ENCODE measurements at regions not wholly inside any gene's neighbourhood (a gene's known extent, or its start where the extent isn't known, plus 50 kb on each side); places are given as distances from the start of the nearest gene placed in this dataset.

DNA sequence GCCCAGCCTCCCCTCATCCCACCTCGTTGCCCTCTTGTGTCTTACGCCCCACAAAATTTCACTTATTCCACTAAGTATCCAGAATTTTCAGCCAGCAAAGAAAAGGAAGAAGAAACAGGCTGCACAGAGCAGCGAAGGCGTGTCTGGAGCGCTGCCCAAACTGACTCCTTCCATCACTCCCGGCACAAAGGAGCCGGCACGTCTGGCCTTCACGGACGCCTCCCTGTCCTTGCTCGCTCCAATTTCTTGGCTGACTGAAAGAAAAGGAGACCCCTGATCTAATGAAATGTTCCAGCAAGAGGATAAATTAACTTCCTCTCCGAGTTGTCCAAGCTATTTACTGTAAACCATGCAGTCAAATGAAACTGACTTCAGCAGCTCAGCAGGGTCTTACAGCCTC is 152.3 kb upstream of the CDH4 start:
- TF ChIP-seq, protein P1, sequence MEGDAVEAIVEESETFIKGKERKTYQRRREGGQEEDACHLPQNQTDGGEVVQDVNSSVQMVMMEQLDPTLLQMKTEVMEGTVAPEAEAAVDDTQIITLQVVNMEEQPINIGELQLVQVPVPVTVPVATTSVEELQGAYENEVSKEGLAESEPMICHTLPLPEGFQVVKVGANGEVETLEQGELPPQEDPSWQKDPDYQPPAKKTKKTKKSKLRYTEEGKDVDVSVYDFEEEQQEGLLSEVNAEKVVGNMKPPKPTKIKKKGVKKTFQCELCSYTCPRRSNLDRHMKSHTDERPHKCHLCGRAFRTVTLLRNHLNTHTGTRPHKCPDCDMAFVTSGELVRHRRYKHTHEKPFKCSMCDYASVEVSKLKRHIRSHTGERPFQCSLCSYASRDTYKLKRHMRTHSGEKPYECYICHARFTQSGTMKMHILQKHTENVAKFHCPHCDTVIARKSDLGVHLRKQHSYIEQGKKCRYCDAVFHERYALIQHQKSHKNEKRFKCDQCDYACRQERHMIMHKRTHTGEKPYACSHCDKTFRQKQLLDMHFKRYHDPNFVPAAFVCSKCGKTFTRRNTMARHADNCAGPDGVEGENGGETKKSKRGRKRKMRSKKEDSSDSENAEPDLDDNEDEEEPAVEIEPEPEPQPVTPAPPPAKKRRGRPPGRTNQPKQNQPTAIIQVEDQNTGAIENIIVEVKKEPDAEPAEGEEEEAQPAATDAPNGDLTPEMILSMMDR (IDR thresholded peaks at IDR 0.05; ENCODE audit: low read length): no peak
- TF ChIP-seq EZH2phosphoT487 (IDR thresholded peaks at IDR 0.05; ENCODE audit: low read length): no peak
